ENCODE measurements at regions not wholly inside any gene's neighbourhood (a gene's known extent, or its start where the extent isn't known, plus 50 kb on each side); places are given as distances from the start of the nearest gene placed in this dataset.

DNA sequence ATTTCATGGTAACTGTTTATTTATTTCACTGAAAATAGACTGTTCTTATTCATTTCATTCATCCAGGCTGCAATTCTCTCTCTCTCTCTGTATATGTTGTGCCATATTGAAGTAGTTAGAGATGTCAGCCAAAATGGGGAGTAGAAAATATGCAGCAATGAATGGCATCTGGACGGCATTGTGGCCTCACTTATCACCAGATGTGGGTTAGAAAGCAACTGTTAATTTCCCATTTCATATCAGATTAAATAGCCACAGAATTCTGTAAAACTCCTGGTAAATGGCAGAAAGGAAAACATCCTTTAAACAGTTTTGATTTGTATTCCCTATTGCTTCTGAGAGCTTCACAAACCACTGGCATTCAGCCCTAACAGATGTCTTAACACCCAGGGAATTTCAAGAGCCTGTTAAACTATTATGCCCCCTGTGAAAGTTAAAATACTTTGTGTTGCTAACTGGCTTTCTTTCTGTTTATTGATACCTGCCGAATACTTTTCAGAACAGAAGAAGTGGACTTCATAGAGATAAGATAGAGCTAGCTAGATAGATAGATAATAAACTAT, 1763.3 kb upstream of the MIR17HG start:
- no peaks in the 10 kb centered on the region for H3K4me1 ChIP-seq
- no peaks in the 10 kb centered on the region for H3K36me3 ChIP-seq
- no peaks in the 10 kb centered on the region for H3K27me3 ChIP-seq
- DNase-seq, result no peak
- H3K9me3 ChIP-seq, result no peaks in the 10 kb centered on the region
- H3K4me3 ChIP-seq, result no peak overlapping the region
- intact Hi-C loops (cut with DNase I), result no loop called here
- H3K27ac ChIP-seq, result no peak overlapping the region
- 38 to 54% methylated on average over 2 of the region's 2 CpGs for WGBS, 2 donors
- TF ChIP-seq, protein P1, sequence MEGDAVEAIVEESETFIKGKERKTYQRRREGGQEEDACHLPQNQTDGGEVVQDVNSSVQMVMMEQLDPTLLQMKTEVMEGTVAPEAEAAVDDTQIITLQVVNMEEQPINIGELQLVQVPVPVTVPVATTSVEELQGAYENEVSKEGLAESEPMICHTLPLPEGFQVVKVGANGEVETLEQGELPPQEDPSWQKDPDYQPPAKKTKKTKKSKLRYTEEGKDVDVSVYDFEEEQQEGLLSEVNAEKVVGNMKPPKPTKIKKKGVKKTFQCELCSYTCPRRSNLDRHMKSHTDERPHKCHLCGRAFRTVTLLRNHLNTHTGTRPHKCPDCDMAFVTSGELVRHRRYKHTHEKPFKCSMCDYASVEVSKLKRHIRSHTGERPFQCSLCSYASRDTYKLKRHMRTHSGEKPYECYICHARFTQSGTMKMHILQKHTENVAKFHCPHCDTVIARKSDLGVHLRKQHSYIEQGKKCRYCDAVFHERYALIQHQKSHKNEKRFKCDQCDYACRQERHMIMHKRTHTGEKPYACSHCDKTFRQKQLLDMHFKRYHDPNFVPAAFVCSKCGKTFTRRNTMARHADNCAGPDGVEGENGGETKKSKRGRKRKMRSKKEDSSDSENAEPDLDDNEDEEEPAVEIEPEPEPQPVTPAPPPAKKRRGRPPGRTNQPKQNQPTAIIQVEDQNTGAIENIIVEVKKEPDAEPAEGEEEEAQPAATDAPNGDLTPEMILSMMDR (IDR thresholded peaks at IDR 0.05), result no peak
- no peak for TF ChIP-seq POLR2A (IDR thresholded peaks at IDR 0.05)

DNA sequence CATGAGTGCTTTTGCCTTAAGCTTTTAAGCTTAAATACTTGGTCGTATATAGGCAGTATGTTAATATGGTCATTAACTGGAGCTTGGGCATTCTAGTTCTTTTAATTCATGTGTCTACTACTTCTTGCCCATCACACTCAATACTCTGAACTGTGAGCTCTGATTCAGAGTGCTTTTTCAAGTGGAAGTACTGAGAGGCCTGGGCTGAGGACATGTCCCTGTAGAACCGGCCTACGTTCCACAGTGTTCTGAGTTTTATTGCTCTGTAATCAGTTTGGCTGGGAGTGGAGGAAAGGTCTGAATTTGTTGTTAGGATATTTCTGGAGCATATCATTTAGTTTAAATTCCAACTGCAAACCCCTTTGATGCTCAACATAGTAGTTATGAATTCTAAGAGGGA, 1744.8 kb upstream of the MIR17HG start:
- Histone ChIP-seq H3K4me3 (no peak overlapping the region), H3K9me3 (no peaks in the 10 kb centered on the region), H3K36me3 (no peaks in the 10 kb centered on the region), H3K27me3 (no peaks in the 10 kb centered on the region), H3K4me1 (no peaks in the 10 kb centered on the region), H3K27ac (no peak overlapping the region)
- no peak for DNase-seq
- intact Hi-C loops (cut with DNase I), result no loop called here
- TF ChIP-seq, protein P1 (IDR thresholded peaks at IDR 0.05), result no peak
- TF ChIP-seq POLR2A (IDR thresholded peaks at IDR 0.05), result no peak
- WGBS, 2 donors, result 84 to 88% methylated on average over 3 of the region's 3 CpGs

DNA sequence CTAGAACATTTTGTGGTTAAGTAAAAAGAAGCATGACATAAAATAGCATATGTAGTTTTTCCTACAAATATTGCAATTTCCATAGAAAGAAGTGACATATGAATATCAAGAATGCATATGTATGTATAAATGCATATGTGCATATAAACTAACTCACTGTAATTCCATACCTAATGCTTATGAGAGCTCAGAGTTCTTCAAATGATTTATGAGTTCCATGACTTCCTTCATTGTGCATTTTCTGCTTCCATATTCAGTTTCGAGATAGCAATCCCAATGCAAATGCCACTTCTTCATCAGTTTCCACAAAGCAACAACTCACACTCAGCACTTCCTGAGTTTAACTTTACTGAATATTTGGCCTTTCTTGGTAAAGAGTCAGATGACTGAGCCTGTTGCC, 1744.3 kb upstream of the MIR17HG start:
- Histone ChIP-seq H3K4me3 (no peak overlapping the region), H3K4me1 (no peaks in the 10 kb centered on the region), H3K36me3 (no peaks in the 10 kb centered on the region), H3K27me3 (no peaks in the 10 kb centered on the region), H3K27ac (no peak overlapping the region), H3K9me3 (no peaks in the 10 kb centered on the region)
- TF ChIP-seq, protein P1 (IDR thresholded peaks at IDR 0.05), result no peak
- no peak for TF ChIP-seq POLR2A (IDR thresholded peaks at IDR 0.05)
- intact Hi-C loops (cut with DNase I), result no loop called here
- 71 to 79% methylated on average over 1 of the region's 1 CpG for WGBS, 2 donors
- no peak for DNase-seq

DNA sequence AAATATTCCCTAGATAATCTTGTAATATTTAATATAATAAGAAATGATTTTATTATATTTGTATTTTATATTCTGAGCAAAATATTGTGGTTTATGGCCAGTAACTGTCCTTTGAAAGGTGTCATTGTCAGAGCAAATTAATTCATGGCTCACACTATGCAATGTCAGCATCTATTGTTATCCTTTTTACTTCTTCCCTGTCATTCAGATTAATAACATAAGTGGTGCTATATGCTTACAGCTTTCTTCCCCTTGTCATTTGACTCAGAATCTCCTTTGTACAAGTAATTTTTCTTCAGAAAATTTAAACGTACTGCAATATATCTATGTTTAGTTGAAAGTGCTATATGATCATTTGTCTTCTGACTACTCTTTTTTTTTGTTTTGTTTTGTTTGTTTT, 1738.2 kb upstream of the MIR17HG start:
- intact Hi-C loops (cut with DNase I), result no loop called here
- Histone ChIP-seq H3K4me3 (no peak overlapping the region), H3K9me3 (no peaks in the 10 kb centered on the region), H3K27ac (no peak overlapping the region), H3K4me1 (no peaks in the 10 kb centered on the region), H3K36me3 (no peaks in the 10 kb centered on the region), H3K27me3 (no peaks in the 10 kb centered on the region)
- TF ChIP-seq, protein P1 (IDR thresholded peaks at IDR 0.05), result no peak
- DNase-seq, result no peak
- 38 to 48% methylated on average over 1 of the region's 1 CpG for WGBS, 2 donors

DNA sequence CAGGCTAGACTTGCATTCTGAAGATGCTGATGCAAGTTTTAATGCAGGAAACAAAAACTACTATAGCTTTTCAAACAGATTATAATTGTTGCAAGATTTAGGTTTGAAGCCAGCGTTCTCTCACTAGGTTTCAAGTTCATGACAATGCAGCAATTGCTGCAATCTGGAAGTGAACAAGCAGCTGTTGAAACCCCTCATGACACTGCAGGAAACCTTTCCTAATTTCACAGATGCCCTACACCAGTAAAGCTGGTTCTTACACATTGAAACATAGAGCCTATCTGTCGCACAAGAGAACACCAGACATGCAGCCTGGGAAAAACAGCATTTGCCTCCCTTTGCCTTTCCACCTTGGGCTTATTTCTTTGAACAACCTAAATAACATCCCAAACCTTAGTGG, 1737.2 kb upstream of the MIR17HG start:
- no peak overlapping the region for H3K4me3 ChIP-seq
- no peaks in the 10 kb centered on the region for H3K36me3 ChIP-seq
- TF ChIP-seq POLR2A (IDR thresholded peaks at IDR 0.05), result no peak
- TF ChIP-seq, protein P1 (IDR thresholded peaks at IDR 0.05), result no peak
- no peak for DNase-seq
- intact Hi-C loops (cut with DNase I), result no loop called here
- H3K27me3 ChIP-seq, result no peaks in the 10 kb centered on the region
- no peaks in the 10 kb centered on the region for H3K4me1 ChIP-seq
- WGBS, 2 donors, result 62 to 77% methylated on average over 2 of the region's 2 CpGs
- no peaks in the 10 kb centered on the region for H3K9me3 ChIP-seq
- no peak overlapping the region for H3K27ac ChIP-seq

Measured in esophagus squamous epithelium (tissue), 5 donors.